Stimulated activated CD4-positive, alpha-beta T cell treated with anti-CD3 and anti-CD28 coated beads, Interleukin-4, amount 100 ng/mL, for 48 hours (primary cell): ENCODE measurements at regions not wholly inside any gene's neighbourhood (a gene's known extent, or its start where the extent isn't known, plus 50 kb on each side); places are given as distances from the start of the nearest gene placed in this dataset.

ENCODE experiments used
- DNase-seq, 2 donors: peaks; one replicate each; pipeline ENCODE4 v3.0.0-alpha.2; 2020; ENCODE audit warnings: low read depth in 2 of 2

DNA sequence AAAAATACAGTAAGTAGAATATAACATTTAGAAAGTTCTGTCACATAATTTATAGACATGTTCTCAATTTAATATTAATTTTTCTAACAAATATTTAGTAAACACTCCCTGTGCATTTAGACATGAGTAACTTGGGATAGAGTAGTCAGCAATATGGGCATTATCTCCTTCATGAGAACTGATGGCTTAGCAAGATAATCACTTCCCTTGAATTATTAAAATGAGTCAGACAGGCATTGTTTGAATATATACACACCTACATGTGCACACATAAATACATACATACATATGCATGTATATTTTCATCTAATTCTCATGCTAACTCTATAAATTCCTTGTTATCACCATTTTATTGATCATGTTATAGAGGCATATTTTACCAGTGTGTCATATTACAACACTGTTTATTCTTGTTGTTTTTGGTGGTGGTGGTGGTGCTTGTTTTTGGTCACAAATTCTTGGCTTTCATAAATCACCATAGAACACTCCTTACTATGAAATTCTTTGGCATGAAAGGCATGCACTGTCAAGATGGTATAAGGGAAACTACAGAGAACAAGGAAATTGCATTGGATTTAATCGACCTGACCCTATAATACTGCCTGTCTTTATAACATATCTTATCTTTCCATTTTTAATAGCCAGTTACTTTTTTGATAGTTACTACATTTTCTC is 434.5 kb upstream of the MANEA start:
- no peak for DNase-seq

- DNase-seq: no peak
Observed at GRCh38 chr6:95143408-95144180, 433.7 kb upstream of the MANEA start.

- DNase-seq: no peak
Observed at GRCh38 chr6:95145457-95145856, 431.9 kb upstream of the MANEA start.

GRCh38 chr6:95159557-95159956 is 417.8 kb upstream of the MANEA start:
- DNase-seq: no peak

DNA sequence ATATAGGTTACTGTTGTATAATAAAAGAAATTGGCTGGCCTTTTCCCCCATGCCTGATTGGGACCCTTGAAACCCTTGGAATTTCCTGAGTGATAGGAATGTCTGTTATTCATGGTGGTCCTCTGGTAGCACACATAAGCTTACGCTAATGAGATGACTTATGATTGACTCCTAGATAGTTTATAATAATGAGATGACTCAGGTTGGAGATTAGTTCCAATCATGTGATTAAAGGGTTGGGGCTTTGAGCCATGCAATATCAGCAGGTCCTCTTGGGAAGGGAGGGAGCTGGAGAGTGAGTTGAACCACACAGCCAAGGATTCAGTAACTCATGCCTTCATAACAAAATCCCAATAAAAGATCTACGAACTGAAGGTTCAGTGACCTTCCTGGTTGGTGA is 407.6 kb upstream of the MANEA start:
- DNase-seq: no peak

DNA sequence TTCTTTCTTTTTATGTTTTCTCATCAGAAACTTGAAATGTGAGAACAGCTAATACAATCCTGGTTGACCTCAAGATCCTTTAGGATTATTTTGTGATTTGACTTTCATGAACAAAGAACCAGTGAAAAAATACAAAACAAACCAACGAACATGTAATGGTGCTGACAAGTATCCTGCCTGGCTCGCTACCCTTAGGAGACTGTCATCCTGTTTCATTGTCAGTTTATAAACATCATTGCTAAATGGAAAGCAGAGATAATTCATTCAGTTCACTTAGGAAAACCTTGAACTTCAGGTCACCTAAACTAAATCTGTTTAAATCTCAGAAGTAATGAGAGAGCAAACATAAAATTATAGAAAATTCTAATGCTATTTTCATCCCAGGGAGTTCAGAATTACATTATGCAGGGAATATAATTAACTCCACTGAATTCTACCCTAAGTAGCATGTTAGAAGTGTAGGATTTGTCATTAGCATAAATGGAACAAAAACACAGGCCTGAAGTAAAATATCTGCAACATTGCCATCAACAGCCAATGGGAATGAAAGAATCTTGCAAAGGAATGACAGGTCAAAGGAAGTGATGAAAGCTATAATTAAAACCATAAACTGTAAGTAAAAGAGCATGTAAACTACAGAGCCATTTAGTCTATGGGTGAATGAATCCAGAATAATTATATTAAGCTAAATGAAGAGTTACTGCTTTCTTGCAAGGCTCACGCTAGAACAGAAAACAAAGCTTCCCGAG is 401.2 kb upstream of the MANEA start:
- DNase-seq: no peak

GRCh38 chr6:95185874-95186273 is 391.5 kb upstream of the MANEA start:
- no peak for DNase-seq

DNA sequence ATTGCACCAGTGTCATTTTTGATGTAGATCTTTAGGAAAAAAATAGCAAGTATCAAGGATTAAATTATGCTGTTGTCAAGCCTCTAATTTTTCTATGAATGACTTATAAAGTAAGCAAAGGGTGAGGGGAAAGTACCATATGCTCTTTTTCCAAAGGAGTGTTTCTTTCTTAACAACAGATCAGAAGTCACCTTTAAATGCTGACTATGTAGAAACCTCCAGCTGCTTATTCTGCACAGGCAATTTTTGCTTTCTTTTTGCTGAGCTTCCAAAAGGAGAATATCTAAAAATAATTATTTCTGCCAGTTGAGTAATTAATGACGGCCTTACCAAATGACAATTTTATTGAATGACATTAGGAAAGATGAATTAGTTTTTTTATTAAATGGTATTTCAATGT is 390.6 kb upstream of the MANEA start:
- DNase-seq: no peak

GRCh38 chr6:95197590-95197989 is 379.7 kb upstream of the MANEA start:
- DNase-seq: no peak

- DNase-seq: peak in 1 of 2 donors; percentile 4
Observed at GRCh38 chr6:95203153-95203754, 374.1 kb upstream of the MANEA start.

DNA sequence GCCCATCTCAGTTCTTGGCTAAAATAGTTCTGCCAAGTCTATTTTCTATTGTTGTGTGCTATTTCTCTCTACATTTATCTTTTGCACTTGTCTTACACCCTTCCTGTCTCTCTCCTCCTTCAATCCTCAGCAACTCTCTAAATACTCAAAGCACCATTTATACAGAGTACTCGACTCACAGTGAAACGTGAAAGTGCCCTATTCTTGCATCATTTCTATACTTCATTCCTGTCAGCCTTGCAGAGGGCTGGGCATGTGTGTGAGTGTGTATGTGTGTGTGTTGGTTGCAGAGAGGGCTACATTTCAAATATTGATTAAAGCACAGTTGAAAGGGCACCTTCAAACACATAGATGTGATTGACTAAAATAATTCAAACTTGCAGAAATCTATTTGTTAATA is 373.2 kb upstream of the MANEA start:
- DNase-seq: no peak

- DNase-seq: no peak
Observed at GRCh38 chr6:95208621-95209020, 368.7 kb upstream of the MANEA start.

GRCh38 chr6:95209074-95209473 is 368.3 kb upstream of the MANEA start:
- DNase-seq: no peak

GRCh38 chr6:95216555-95216954 is 360.8 kb upstream of the MANEA start:
- no peak for DNase-seq

GRCh38 chr6:95227351-95227750 is 350.0 kb upstream of the MANEA start:
- no peak for DNase-seq

DNA sequence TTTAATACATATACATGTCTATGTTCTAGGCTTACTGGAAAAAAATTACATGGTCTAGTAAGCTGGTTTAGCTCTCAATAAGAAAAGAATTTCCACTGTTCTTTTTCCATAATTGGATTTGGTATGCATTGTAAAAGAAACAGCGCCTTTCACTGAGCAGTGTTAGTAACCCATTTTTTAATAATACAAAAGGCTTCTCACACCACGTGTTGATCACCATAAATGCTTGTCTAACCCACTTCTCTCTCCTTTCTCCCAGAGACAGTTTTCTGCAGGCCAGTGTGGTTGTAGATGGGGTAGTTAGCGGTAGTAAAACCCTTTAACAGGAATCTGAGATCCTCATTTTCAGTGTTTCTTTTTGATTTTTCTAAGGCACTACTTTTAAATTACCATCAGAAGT is 348.7 kb upstream of the MANEA start:
- DNase-seq: no peak

DNA sequence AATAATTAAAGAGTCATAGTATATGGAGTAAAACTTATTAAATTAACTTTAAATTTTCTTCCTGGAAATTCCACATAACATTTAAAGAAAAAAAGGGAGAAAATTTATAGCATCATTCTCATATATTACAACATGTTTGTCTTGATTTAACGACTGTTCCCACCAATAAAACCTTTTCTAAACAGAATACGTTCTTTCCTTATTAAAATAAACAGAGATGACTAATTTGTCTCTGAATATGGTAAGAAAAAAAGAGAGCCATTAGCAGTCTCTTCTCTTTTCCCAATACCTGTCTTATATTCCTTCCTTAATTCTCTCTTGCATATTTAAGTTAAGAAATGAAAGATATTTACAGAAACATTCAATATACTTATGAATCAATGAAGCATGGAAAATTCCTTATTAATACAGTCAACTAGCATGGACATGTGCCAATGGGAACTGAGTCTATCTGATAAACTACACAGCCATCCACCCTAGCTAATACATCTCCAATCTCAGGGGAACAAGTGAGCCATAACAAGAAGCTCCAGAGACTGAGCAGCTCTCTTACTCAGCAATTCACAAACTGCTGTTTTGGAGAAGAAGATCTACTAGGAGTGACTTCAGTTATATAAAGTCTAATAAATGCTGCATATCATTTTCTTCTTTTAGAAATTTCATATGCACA is 347.1 kb upstream of the MANEA start:
- DNase-seq: no peak

GRCh38 chr6:95231416-95231815 is 345.9 kb upstream of the MANEA start:
- DNase-seq: no peak

GRCh38 chr6:95232446-95232845 is 344.9 kb upstream of the MANEA start:
- DNase-seq: no peak

GRCh38 chr6:95233879-95234278 is 343.5 kb upstream of the MANEA start:
- DNase-seq: no peak

- no peak for DNase-seq
Observed at GRCh38 chr6:95240514-95240913, 336.8 kb upstream of the MANEA start.

GRCh38 chr6:95242560-95242959 is 334.8 kb upstream of the MANEA start:
- no peak for DNase-seq
